Activated CD8-positive, alpha-beta memory T cell treated with anti-CD3 and anti-CD28 coated beads, Interleukin-2, amount 50 U/mL, for 1 hour (primary cell): ENCODE measurements at regions not wholly inside any gene's neighbourhood (a gene's known extent, or its start where the extent isn't known, plus 50 kb on each side); places are given as distances from the start of the nearest gene placed in this dataset.
"Not testable (repeated sequence)": the region's sequence is repeated elsewhere in the genome, so short reads cannot be mapped to it uniquely, and the experiment has no call there.

Source experiments
- DNase-seq: peaks from one replicate; pipeline ENCODE4 v3.0.0-alpha.2; 2020; ENCODE audit errors: extremely low read depth

DNA sequence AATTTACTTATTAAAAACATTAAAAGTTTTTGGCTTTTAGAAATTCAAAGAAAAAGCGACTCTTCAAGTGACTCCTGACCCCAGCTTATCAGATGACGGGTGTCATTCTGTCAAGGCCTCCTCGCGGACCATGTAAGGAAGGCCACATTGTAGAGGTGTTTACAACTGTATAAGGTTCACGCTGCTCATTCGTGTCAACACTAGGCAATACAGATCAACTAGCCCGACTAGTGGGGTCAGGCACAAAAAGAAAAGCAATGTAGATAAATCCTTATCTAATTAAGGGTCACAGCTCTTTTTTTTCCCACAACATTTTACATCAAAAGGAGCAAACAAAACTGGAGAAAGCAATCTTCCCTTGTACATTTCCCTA, 207.5 kb upstream of the NR2F2 start:
- no peak for DNase-seq

- DNase-seq, result no peak
These were observed 206.8 kb upstream of the NR2F2 start for GRCh38 chr15:96123630-96124187.

GRCh38 chr15:96124436-96124835, 206.1 kb upstream of the NR2F2 start:
- no peak for DNase-seq

GRCh38 chr15:96125721-96126415, 204.6 kb upstream of the NR2F2 start:
- DNase-seq, result no peak

DNA sequence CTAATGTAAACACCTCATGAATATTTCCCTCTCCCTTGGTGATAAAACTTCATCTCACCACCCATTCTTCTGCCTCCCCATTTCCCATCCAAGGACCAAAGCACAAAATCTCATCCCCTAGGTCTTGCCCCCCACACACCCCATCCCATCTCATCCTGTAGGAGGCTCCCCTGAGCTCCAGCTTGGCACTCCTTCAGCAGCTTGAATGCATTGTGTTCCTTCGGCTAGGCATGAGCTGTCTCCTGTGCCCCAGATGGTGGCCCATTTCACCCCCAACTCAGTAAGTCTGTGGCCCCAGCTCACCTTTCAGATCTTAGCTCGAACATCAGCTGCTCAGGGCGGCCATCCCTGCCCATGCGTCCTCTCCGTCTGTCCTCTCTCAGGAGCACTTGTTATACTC, 203.6 kb upstream of the NR2F2 start:
- no peak for DNase-seq

GRCh38 chr15:96130734-96131133, 199.8 kb upstream of the NR2F2 start:
- no peak for DNase-seq

- no peak for DNase-seq
These were observed 198.4 kb upstream of the NR2F2 start for GRCh38 chr15:96132126-96132525.

GRCh38 chr15:96135166-96136093, 195.1 kb upstream of the NR2F2 start:
- no peak for DNase-seq

GRCh38 chr15:96138985-96139384, 191.5 kb upstream of the NR2F2 start:
- no peak for DNase-seq

GRCh38 chr15:96142498-96142897, 188.0 kb upstream of the NR2F2 start:
- no peak for DNase-seq

GRCh38 chr15:96144734-96145133, 185.8 kb upstream of the NR2F2 start:
- no peak for DNase-seq

DNA sequence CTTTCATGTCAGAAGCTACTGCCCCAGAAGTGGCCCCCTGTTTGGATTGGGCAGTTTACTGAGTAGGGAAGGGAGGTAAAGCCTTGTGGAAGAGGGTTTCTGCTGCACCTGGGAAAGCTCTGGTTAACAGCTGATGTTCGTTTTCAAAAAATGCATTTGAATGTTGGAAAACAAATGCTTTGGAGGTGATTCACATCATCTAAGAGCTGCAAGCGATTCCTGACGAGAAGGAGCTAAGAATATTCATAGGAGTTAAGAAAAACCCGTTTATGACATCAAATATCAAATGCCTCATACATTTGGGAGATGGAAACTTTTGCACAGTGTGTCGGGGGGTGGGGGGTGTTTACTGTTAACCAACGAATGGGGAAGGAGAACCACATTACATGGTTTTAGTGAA, 183.8 kb upstream of the NR2F2 start:
- no peak for DNase-seq

DNA sequence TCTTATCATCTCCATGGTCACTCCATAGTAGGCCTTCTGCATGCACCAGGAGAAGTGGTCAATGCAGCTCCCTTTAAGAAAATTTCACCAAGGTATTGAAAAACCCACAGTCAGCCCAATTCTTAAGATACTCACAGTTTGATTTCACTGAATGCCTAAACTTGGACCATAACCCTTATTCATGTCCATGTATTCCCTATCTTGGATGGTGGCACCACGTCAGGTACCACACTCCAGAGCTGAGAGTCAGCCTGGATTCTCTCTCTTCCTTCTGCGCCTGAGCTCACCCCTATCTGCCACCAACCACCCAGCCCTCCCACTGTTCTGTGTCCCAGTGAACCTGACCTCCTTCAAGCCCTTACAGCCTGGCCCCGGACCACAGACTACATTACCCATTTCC, 183.2 kb upstream of the NR2F2 start:
- no peak for DNase-seq

GRCh38 chr15:96150254-96150653, 180.2 kb upstream of the NR2F2 start:
- no peak for DNase-seq

GRCh38 chr15:96151749-96152148, 178.8 kb upstream of the NR2F2 start:
- not testable (repeated sequence) for DNase-seq

- DNase-seq, result no peak
These were observed 176.6 kb upstream of the NR2F2 start for GRCh38 chr15:96153929-96154328.

GRCh38 chr15:96158938-96159337, 171.6 kb upstream of the NR2F2 start:
- DNase-seq, result no peak

DNA sequence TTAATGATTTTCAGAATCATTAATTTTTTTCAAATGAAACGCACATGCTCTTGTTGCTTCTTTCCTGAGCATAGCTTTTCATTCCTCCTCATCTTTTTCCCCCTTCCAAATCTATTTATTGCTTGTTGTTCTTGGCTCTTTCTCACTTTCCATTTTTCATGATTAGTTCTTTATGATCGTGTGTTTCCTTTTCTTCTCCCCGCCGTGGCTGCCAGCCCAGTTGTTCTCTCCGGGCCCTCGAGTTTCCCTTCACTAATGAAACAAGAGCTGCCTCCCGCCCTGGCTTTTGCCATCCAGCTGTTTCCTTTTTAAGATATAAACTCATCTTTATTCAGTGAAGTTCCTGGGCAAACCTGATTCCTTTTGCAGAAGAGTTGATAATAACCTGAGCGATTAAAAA, 170.2 kb upstream of the NR2F2 start:
- no peak for DNase-seq

DNA sequence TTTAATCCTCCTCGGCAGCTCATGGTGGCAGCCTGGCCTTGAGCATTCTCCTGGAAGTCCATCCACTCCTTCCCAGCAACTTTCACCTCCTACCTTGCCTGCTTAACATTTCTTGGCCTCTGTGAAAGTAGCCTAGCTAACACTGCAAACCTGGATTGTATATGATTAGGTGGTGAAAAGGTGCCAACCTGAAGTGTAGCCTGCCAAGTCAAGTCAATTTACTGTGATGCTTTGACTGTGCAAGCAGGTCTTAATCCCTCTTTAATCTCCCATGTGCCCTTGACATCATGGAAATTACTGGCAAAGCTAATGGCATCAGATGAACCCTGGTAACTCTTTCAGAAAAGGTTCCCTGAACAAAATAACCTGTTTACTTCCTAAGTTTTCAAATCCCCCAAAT, 169.7 kb upstream of the NR2F2 start:
- no peak for DNase-seq

DNA sequence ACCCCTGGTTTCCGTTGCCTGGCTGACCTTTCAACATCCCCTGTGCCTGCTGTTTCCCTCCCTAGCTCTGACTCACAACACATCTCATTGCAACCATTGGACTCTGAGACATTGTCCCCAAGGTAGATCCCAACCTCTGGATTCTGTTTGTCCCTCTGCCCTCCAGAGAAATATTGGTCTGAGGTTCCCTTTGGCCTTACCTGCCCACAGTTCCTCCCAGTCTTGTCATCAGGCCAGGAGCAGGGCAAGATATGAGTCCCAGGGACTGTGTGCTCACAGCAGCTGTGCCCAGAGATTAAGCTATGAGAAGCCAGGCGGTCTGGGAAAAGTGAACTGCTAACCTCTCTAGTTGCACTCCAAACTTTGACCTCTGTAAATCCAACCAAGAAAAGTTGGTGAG, 168.2 kb upstream of the NR2F2 start:
- DNase-seq, result no peak

- no peak for DNase-seq
These were observed 165.4 kb upstream of the NR2F2 start for GRCh38 chr15:96165081-96165480.

DNA sequence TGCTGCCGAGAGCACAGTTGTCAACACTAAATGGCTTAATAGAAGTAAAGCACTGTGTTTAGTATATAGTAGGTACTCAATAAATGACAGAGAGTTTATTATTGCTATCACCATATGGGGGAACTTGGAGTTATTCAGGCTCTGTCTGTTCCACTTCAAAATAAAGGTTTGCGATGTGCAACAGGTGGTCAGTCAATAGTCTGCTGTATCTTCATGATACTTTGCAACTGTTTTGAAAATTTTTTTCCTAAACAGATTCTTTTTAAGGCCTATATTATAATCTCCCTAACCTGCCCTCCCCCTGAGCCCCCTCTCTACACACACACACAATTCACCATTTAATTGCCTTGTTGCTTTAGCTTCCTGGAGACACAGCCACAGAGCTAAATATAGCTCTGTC, 164.7 kb upstream of the NR2F2 start:
- no peak for DNase-seq
